ENCODE measurements at regions not wholly inside any gene's neighbourhood (a gene's known extent, or its start where the extent isn't known, plus 50 kb on each side); places are given as distances from the start of the nearest gene placed in this dataset.

- no peak for DNase-seq (ENCODE audit: low read depth in 1 of 2, low spot score in 1 of 2)
These were observed 665.4 kb upstream of the HS6ST1 start for GRCh38 chr2:128984081-128984480.

GRCh38 chr2:128984855-128985254 is 666.2 kb upstream of the HS6ST1 start:
- DNase-seq (ENCODE audit: low read depth in 1 of 2, low spot score in 1 of 2) = no peak

DNA sequence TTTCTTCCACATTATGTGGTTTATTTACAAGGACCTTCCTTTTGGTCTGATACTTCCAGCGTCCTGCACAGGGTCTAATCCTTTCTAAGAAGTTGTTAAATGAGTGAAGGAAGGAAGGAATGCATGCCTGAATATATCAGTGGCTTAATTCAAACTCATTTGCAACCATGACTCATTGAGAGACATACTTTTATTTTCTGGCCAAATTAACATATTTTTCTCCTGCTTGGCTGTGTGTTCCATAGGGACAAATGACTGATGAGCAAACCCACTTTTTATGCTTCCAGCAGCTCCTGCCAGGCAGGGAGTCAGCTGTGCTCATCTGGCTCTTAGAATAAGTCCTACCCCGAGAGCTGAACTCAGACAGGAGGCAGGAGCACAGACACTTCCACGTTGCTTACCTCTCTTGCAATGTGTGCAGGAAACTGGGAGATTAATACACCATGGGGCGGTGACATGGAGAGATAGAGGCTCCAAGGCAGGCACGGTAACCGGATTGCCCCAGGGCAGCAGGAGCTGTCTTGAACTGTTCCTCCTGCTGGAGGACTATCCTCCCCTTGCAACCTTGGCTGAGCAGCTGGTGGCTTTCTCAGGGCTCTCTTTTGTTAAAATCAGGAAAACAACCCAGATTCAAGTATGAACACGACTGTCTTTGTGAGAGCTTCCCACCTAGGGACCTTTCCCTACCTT is 667.5 kb upstream of the HS6ST1 start:
- DNase-seq (ENCODE audit: low read depth in 1 of 2, low spot score in 1 of 2) = no peak

- DNase-seq (ENCODE audit: low read depth in 1 of 2, low spot score in 1 of 2) = no peak
These were observed 668.2 kb upstream of the HS6ST1 start for GRCh38 chr2:128986867-128987268.

DNA sequence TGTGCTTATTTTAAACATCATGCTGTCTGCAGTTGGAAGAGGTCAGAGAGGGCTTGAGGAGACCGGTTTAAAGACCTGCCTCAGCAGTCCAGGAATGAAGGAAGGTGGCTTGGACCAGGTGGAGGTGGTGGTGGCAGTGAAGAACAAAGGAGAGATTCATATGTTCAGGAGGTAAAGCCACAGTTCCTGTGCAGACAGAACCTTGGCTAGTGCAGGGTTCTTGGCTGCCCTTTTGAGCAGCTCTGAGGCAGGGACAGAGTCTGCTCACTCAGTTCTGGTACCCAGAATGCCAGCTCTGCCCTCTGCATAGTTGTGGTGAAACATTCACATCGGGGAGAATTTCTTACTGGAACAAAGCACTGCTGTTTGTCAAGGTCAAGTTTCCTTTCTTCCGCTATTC is 669.7 kb upstream of the HS6ST1 start:
- no peak for DNase-seq (ENCODE audit: low read depth in 1 of 2, low spot score in 1 of 2)

DNA sequence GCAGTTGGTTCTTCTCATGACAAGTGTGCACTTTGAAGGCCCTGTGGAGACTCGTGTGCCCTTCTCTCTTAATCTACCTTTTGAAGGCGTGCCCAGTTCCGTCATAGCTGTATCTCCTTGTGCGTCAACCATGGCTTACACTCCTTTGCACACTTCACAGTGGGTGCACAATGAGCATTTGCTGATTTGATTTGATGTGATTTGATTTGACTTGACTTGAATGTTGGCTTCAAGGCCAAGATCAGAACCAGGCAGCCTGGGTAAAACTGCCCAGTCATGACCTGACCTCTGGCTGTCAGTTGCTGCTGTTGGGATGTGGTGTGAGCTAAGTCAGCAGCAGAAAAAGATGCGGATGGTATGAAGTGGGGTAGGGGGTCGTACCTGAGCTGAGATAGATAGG is 670.3 kb upstream of the HS6ST1 start:
- DNase-seq (ENCODE audit: low read depth in 1 of 2, low spot score in 1 of 2) = no peak

GRCh38 chr2:128995086-128995485 is 676.4 kb upstream of the HS6ST1 start:
- DNase-seq (ENCODE audit: low read depth in 1 of 2, low spot score in 1 of 2) = no peak

GRCh38 chr2:128996078-128996477 is 677.4 kb upstream of the HS6ST1 start:
- no peak for DNase-seq (ENCODE audit: low read depth in 1 of 2, low spot score in 1 of 2)

GRCh38 chr2:128997166-128997866 is 678.6 kb upstream of the HS6ST1 start:
- no peak for DNase-seq (ENCODE audit: low read depth in 1 of 2, low spot score in 1 of 2)

- DNase-seq (ENCODE audit: low read depth in 1 of 2, low spot score in 1 of 2) = no peak
These were observed 683.3 kb upstream of the HS6ST1 start for GRCh38 chr2:129001926-129002325.

GRCh38 chr2:129002751-129003150 is 684.1 kb upstream of the HS6ST1 start:
- DNase-seq (ENCODE audit: low read depth in 1 of 2, low spot score in 1 of 2) = no peak

- no peak for DNase-seq (ENCODE audit: low read depth in 1 of 2, low spot score in 1 of 2)
These were observed 685.8 kb upstream of the HS6ST1 start for GRCh38 chr2:129004485-129004884.

- DNase-seq (ENCODE audit: low read depth in 1 of 2, low spot score in 1 of 2) = no peak
These were observed 686.3 kb upstream of the HS6ST1 start for GRCh38 chr2:129004940-129005490.

- no peak for DNase-seq (ENCODE audit: low read depth in 1 of 2, low spot score in 1 of 2)
These were observed 687.6 kb upstream of the HS6ST1 start for GRCh38 chr2:129006135-129006886.

DNA sequence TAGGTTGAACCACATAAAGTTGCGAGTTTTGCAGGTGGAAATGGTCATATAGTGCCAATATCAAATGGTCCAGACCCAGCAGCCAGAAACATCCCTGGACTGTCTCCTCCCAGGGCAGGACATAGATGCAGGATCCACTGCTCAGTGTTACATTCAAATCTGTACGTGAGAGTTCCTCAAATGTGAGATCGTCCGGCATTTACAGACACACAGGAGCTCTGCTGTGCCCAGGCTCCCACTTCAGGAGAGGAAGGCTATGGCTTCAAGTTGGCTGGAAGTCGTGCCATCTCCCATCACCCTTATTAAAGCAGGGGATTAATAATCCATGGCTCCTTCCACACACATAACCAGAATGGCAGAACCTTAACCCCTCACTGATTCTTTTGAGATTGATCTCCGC is 688.2 kb upstream of the HS6ST1 start:
- no peak for DNase-seq (ENCODE audit: low read depth in 1 of 2, low spot score in 1 of 2)

DNA sequence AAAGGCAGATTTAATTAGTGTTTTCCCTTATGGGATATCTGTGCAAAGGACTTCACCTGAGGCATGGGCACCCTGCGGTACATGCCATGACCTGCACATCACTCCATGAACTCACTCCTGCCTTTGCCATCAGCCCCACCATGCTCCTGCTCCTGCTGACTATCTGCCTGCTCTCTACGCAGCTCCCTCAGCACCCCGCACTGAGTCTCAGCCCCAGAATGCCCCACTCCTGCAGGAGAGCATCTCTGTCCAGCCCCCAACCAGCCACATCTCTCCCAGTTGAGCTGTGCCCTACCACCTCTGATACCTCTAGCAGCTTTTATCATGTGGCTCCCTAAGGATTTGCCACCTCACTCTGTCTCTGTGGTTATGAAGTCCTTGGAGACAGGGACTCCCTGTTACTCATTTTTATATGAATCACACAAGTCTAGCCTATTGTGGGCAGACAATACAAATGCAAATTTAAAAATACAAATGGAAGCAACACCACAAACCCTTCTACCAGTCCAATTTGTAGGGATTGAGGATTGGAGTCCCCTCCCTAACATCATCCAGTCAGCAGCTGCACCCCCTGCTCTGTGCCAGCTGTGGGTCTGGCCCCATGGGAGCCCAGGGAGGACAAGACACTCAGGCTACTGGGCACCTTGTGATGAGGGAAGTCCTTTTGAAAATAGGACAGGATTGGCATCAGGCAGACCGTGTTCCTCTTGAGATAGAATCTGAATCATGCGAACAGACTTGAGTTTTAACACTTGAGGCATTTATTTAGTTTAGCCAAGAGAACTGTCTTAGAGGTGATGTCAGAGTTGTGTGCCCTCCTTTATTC is 689.6 kb upstream of the HS6ST1 start:
- DNase-seq (ENCODE audit: low read depth in 1 of 2, low spot score in 1 of 2) = no peak

GRCh38 chr2:129008881-129009554 is 690.4 kb upstream of the HS6ST1 start:
- DNase-seq (ENCODE audit: low read depth in 1 of 2, low spot score in 1 of 2) = no peak

- no peak for DNase-seq (ENCODE audit: low read depth in 1 of 2, low spot score in 1 of 2)
These were observed 691.0 kb upstream of the HS6ST1 start for GRCh38 chr2:129009555-129010146.

DNA sequence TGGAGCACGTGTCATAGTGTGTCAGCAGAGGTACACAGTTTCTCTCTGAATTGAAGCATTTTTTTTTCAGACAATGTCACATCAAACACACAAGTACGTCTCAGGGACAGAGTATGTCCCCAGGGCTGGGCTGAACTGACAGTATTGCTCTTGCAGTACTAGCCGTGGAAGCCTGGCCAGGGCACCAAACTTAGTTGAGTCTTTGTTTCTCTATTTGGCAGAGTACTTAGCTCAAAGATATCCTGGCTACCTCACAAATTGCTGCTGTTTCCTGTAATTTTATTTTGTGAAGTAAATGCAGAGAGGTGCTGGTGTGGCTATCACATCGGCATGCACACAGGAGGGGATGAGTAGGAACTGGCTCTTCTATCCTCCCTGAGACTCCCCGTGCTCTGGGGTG is 691.6 kb upstream of the HS6ST1 start:
- no peak for DNase-seq (ENCODE audit: low read depth in 1 of 2, low spot score in 1 of 2)

DNA sequence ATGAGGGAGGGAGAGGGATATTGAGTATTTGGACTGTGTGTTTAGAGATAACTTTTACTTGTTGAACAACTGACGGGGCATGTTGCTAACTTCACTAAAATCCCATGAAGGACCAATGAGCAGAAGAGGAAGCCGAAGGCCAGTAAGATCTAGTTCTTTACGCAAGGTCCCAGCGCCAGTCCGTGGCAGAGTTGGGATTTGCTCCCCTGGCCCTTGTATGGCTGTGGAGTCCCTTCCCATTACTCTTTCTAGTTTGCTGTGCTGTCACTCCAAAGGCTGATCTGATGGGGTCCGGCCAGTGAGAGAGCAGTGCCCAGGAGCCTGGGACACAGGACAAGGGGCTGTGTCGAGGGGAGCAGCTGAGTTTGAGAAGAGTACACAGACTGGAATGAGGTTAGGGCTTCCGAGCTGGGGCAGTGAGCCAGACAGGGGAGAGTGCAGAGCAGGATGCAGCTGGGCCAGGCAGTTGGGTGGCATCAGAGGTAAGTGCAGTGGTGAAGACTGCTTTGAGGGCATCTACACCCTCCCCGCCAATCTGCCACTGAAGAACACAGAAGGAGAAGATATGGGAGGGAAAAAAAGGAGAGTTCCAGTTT is 692.9 kb upstream of the HS6ST1 start:
- no peak for DNase-seq (ENCODE audit: low read depth in 1 of 2, low spot score in 1 of 2)
